ENCODE measurements at regions not wholly inside any gene's neighbourhood (a gene's known extent, or its start where the extent isn't known, plus 50 kb on each side); places are given as distances from the start of the nearest gene placed in this dataset.
"Not testable (repeated sequence)": the region's sequence is repeated elsewhere in the genome, so short reads cannot be mapped to it uniquely, and the experiment has no call there.

- H3K4me3 ChIP-seq, result no peak overlapping the region
- H3K36me3 ChIP-seq, result no peaks in the 10 kb centered on the region
- no peaks in the 10 kb centered on the region for H3K27me3 ChIP-seq
- intact Hi-C loops (cut with DNase I), result no loop called here
- H3K9me3 ChIP-seq, result no peaks in the 10 kb centered on the region
- H3K4me1 ChIP-seq, result no peaks in the 10 kb centered on the region
- no peak overlapping the region for H3K27ac ChIP-seq
- TF ChIP-seq CTCF (IDR thresholded peaks at IDR 0.05), result no peak
- DNase-seq, result no peak
- no peak for ATAC-seq
Observed at GRCh38 chr20:12084482-12084881, 166.8 kb downstream of the BTBD3 start.

GRCh38 chr20:12086359-12086758 lies 168.7 kb downstream of the BTBD3 start:
- intact Hi-C loops (cut with DNase I), result no loop called here
- no peak for ATAC-seq

DNA sequence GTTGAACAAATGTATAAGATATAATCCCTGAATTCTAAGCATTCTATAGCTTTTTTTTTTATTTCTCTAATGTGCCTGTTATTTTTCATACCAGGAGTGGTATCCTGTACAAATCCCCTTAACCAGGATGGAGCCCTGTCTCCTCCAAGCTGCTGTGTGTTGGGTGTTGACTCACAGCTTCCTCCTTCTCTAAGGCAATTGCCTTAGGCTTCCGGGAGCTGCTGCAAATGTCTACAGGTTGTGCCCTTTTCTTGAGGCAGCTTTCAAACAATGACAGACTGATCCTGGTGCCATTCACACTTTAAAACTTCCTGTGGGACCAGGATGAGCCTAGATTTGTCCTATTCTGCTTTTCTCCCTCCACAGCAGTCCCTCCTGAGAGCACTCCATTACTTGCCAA lies 173.2 kb downstream of the BTBD3 start:
- TF ChIP-seq CTCF (IDR thresholded peaks at IDR 0.05), result no peak
- H3K36me3 ChIP-seq, result no peaks in the 10 kb centered on the region
- no peak for ATAC-seq
- H3K9me3 ChIP-seq, result no peaks in the 10 kb centered on the region
- no peak overlapping the region for H3K27ac ChIP-seq
- H3K4me1 ChIP-seq, result no peaks in the 10 kb centered on the region
- H3K4me3 ChIP-seq, result no peak overlapping the region
- H3K27me3 ChIP-seq, result no peaks in the 10 kb centered on the region
- intact Hi-C loops (cut with DNase I), result no loop called here
- no peak for DNase-seq

More at GRCh38 chr20:12086359-12086758, 168.7 kb downstream of the BTBD3 start:
- Histone ChIP-seq H3K4me1 (no peaks in the 10 kb centered on the region), H3K27me3 (no peaks in the 10 kb centered on the region), H3K4me3 (no peak overlapping the region), H3K9me3 (no peaks in the 10 kb centered on the region), H3K36me3 (no peaks in the 10 kb centered on the region), H3K27ac (no peak overlapping the region)
- no peak for TF ChIP-seq CTCF (IDR thresholded peaks at IDR 0.05)
- no peak for DNase-seq

GRCh38 chr20:12093057-12093796 lies 175.5 kb downstream of the BTBD3 start:
- Histone ChIP-seq H3K4me1 (no peaks in the 10 kb centered on the region), H3K9me3 (no peaks in the 10 kb centered on the region), H3K27me3 (no peaks in the 10 kb centered on the region), H3K27ac (no peak overlapping the region), H3K4me3 (no peak overlapping the region), H3K36me3 (no peaks in the 10 kb centered on the region)
- ATAC-seq, result no peak
- no peak for DNase-seq
- no peak for TF ChIP-seq CTCF (IDR thresholded peaks at IDR 0.05)
- intact Hi-C loops (cut with DNase I), result no loop called here

DNA sequence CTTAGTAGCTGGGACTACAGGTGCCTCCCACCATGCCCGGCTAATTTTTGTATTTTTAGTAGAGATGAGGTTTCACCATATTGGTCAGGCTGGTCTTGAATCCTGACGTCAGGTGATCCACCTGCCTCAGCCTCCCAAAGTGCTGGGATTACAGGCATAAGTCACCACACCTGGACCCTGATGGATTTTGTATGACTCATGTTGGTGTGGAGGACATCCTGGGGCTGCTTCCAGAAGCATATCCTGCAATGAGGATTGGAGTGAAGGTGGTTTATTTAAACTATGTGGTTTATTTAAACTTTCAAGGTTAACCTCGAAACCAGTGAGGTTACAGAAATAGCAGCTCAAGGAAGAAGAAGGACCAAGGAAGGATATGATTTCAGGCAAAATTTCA lies 176.1 kb downstream of the BTBD3 start:
- ATAC-seq; H3K36me3 ChIP-seq; H3K27ac ChIP-seq; H3K9me3 ChIP-seq; intact Hi-C loops (cut with DNase I); H3K27me3 ChIP-seq; H3K4me3 ChIP-seq; H3K4me1 ChIP-seq; DNase-seq: not testable (repeated sequence)

Data from left lung (tissue), 4 donors.